HG03354 (cell line): ENCODE measurements at regions not wholly inside any gene's neighbourhood (a gene's known extent, or its start where the extent isn't known, plus 50 kb on each side); places are given as distances from the start of the nearest gene placed in this dataset.
"Not testable (repeated sequence)": the region's sequence is repeated elsewhere in the genome, so short reads cannot be mapped to it uniquely, and the experiment has no call there.

Experiments used
- ATAC-seq: cut with Tn5 transposase; IDR thresholded peaks from one replicate; pipeline ENCODE4 v1.9.1; 2021; ENCODE audit warnings: mild to moderate bottlenecking; ENCODE audit not compliant: unreplicated experiment, poor library complexity, severe bottlenecking

DNA sequence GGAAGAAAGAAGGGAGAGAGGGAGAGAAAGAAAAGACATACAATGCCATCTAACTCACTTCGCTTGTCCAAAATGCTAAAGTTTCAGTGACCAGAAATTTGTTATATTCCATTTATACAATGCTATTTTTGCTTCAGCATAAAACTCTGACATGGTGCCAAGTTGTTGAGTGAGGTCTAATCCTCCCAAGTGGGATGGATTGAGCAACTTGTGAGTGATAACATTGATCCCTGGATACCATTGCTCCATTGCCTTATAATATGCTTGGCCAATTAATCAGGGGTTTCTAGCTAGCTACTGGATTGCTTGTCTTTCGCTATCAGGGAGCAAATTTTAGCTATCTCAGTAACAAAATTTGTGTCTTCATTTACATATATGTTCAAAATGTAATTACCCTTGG lies 615.6 kb upstream of the DPPA4 start:
- ATAC-seq = no peak

DNA sequence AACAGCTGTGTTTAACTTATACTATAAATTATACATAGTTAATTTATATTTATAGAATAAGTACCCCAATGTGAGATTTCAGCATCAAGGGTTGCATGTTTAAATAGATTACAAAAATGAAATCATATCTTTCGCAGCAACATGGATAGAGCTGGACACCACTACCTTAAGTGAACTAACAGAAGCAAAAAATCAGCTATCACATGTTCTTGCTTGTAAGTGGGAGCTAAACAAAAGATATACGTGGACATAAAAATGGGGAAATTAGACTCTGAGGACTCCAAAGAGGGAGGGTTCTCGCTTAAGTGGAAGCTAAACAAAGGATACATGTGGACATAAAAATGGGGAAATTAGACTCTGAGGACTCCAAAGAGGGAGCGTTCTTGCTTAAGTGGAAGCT lies 626.5 kb upstream of the DPPA4 start:
- no peak for ATAC-seq

DNA sequence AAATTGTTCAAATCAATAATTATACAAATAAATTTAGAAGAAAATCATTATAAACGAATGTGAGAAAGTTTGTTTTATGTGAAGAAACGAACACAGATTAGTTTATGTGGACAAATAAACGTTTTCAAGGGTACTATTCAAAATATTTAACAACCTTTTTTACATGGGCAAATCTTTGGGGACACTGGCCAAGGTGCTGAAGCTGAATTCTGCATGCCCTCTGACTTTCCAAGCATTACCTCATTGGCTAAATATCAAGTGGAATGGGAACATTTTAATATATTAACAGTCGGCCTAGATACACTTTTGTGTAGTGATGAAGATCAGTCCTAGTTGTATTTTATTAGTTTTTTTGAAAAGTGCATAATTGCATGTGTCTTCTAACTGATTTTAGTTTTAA lies 636.4 kb upstream of the DPPA4 start:
- ATAC-seq = no peak

DNA sequence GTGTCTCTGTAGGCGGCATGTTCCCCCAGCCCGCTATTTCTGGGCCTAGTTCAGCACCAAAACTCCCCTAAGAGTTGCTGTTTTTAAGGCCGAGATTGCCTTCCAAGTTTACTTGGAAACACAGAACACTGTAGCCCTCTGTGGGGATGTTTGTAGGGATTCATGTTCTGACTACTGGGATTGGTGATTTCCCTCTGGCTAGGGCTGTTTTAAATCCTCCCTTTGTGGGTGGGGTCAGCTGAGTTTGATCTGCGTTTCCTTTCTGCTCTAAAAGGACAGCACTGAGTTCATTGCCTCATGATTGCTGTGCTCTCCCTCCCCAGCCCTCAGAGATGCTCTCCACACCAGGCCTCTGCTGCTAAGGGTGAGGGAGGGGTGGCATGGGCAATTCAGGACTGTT lies 640.6 kb upstream of the DPPA4 start:
- no peak for ATAC-seq

DNA sequence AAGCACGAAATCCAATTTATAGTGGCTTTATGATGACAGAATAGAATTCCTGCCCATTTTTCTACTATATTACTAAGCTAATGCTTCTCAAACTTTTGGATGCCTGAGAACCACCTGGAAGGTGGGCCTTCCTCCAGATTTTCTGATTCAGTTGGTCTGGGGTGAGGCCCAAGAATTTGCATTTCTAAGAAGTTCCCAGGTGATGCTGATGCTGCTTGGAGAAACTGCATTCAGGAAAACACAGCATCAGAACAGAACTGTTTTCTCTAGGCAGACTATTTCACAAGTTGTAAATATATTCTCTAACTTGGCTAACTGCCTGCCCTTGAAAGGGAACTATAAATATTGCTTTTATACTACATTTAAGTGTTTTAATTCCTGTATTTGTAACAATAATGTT lies 644.9 kb upstream of the DPPA4 start:
- ATAC-seq = no peak

DNA sequence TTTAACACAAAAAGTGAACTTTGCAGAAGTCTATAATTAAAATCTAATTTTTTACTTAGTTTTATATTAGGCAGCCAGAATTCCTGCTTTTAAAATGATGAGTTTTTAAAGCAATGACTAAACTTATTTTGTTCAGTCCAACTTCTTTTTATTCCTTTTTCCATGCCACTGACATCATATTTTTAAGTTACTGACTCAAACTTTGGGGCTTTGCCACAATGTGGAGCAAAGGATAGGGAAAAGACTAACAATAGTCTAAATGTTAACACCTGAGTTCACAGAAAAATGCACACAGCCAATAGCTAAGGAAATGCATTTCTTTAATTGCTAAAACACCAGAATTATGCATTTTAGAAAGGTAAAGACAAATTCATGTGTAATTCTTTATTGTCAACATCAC lies 647.6 kb upstream of the DPPA4 start:
- ATAC-seq = no peak

DNA sequence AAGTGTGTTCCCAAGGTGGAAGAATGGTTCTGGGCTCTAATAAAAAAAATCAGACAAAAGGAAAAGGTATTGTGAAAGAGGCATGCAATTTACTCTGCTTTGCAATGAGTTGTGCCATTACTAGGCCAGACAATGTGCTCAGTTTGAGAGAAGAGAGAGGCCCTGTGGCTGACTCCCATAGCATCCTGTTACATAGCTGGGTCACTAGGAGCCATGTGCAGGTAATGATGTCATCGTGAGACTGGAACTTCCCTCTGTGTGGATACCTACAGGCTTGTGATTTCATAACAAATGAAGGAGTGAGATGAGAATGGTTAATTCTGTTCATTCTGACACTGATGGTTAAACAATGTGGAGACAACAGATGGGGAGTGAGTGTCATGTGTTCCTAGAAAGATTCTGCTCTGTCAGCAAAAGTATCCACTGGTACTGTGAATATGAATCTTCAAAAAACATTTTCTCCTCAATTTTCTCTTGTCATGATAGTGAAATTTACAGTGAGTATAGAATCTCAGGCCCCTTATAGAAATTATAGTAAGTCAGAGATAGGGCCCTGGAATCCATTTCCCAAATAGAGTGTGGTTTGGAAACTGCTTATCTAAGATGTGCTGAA lies 648.7 kb upstream of the DPPA4 start:
- ATAC-seq = no peak

DNA sequence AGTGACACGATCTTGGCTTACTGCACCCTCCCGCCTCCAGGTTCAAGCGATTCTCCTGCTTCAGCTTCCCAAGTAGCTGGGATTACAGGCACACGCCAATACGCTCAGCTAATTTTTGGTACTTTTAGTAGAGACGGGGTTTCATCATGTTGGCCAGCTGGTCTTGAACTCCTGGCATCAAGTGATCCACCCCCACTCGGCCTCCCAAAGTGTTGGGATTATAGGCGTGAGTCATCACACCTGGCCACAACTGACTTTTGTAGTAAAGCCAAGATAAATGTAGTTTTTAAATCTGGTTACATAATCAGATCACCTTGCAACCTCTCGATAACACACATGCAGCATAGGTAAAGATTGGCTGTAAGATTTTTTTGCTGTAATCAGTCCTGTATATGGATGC lies 657.5 kb upstream of the DPPA4 start:
- ATAC-seq = no peak

DNA sequence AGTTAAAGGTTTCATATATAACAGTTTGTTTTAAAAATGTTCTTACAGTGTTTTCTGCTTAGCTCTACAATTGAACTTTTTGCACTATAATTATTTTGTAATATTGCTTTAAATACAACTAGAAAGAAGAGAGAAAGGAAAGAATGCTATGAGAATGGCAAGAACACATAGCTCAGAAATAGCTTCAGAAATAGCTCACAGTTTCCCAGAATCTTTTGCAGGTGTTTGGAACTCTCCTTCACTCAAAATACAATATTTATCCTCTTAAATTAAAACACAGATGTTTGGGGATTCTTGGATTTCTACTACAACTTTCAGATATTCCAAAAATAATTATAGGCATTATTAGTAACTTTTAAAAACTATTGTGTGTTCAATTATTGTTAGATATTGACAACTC lies 658.0 kb upstream of the DPPA4 start:
- no peak for ATAC-seq

DNA sequence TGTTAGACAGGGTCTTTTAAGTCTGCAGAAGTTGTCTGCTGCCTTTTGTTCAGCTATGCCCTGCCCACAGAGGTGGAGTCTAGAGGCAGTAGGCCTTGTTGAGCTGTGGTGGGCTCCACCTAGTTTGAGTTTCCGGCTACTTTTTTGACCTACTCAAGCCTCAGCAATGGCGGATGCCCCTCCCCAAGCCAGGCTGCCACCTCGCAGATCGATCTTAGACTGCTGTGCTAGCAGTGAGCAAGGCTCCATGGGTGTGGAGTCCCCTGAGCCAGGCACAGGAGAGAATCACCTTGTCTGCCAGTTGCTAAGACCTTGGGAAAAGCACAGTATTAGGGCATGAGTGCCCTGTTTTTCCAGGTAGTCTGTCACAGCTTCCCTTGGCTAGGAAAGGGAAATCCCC lies 664.6 kb upstream of the DPPA4 start:
- ATAC-seq = not testable (repeated sequence)

DNA sequence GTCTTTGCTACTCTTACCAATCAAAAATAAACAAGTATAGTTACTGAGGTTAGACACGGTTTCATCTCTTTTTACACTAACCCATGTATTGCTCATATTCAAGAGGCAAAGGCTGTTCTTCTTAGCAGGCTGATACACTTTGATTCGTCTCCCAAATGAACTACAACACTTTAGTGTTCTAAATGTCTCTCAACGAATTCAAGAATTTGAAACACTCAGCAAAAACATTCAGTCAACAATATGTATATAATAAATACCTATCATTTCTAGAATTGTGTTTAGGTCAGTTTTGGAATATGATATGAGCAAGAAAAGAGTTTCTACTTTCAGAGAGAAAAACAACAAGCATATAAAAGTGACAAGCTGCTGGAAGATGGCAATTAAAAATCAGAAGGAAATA lies 669.6 kb upstream of the DPPA4 start:
- no peak for ATAC-seq

DNA sequence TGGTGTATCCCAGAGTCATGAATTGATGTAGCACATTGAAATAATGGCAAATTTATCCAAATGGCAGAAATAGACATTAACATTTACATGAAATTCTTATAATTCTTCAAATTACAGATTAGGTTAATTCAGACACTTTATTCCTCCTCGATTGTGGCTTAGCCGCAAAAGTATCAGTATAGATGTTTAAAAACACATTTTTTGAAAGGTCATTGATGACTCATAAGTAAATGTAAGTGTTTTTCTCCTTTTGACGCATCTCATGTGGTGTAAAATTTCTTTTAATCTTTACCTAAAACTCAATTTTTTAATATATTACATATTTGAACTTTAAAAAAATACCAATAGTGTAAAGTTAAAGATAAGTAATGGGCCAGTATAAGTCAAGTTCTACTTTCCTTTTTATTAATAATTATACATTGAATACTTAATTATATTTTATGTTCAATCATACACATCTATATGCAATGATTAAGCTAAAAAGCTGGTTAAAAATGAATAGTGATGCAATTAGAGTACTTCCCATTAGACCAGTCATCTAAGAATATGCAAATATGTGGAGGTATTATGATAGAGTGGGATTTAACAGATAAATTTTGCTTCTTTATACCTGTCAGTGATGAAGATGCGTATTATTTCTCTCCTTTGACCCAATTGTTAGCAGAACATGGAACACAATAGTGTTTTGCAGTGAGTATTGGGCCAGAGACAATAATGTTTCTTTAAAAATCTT lies 678.1 kb upstream of the DPPA4 start:
- ATAC-seq = no peak

DNA sequence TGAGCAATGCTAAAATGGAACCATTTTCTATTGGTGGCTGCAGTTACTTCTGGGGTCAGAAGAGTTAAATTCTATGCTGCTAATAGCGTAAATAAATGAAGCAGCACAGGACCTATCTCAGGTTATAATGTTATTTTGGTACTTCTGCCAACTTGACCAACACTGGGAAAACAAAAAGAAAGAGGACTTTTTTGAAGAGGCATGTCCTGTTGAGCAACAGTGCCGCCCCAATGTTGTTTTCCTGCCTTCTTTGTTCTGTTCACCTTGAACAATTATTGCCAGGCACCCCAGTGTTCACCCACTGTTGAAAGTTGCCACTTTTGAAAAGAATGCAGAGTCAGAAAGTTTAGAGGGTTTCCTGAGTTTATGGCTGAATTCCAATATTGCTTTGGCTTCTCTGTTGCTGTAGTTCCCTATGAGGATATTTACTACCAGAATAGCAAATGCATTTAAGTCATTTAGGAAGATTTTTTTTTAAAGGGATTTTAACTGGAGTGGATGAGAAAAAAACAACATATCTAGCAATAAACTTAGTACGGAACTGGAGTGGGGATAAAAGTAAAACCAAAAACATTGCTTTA lies 679.0 kb upstream of the DPPA4 start:
- ATAC-seq = no peak

DNA sequence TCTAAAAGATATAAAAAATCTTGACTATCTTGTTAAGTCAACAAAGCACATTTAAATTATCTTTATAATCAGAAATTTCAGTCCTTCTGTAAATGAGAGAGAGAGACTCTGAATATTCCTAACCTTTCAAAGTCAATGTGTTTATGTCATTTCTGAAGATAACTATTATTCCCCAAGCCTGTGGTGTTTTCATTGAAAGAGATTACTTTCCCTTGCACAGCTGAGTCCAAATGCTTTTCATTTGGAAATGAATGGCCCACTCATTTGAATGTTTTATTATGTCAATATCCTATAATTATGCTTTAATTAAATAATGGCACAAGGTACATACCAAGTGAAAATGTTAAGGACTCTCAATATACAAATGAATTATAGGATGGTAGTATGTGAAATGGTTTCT lies 680.0 kb upstream of the DPPA4 start:
- ATAC-seq = no peak

DNA sequence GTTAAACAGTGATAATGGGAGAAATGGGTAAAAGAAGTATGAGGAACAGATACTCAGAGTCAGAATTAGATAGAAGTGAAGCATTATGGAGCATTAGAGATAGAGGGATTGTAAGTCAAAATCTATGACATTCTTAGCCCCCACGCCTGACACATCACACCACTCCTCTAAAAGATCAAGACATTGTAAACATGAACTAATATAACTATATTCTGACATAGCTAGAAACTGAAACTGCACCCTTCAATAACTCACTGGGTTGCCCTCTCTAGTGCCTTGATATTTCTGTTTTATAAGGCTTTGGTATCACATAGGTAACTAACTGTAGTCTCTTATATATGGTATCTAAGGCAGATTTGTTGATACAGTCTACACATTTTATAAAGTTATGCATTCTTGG lies 684.3 kb upstream of the DPPA4 start:
- no peak for ATAC-seq

DNA sequence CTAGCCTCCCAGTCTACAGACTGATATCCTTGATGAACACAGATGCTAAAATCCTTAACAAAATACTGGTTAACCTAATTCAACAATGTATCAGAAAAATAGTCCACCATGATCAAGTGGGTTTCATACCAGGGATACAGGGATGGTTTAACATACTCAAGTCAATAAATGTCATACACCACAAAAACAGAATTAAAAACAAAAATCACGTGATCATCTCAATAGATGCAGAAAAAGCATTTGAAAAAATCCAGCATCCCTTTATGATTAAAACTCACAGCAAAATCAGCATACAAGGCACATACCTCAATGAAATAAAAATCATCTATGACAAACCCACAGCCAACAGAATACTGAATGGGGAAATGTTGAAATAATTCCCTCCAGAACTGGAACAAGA lies 685.7 kb upstream of the DPPA4 start:
- ATAC-seq = not testable (repeated sequence)

DNA sequence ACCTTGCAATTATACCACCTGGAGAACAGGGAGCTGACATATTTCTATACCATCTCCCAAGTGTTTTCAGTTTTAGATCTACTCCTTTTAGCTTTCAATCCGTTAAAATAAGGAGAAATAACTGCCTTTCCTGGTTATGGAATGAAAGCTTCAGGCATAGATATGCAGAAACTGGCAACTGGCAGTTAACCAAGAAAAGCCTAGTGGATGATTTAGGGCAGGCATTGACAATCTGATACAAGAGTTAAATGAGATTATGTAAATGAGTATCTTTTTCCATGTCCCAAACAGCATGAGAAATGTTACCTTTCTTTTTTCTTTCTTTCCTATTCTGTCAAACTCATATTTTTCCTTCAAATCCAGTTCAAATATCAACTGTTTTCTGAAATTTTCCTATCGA lies 689.1 kb upstream of the DPPA4 start:
- ATAC-seq = no peak

DNA sequence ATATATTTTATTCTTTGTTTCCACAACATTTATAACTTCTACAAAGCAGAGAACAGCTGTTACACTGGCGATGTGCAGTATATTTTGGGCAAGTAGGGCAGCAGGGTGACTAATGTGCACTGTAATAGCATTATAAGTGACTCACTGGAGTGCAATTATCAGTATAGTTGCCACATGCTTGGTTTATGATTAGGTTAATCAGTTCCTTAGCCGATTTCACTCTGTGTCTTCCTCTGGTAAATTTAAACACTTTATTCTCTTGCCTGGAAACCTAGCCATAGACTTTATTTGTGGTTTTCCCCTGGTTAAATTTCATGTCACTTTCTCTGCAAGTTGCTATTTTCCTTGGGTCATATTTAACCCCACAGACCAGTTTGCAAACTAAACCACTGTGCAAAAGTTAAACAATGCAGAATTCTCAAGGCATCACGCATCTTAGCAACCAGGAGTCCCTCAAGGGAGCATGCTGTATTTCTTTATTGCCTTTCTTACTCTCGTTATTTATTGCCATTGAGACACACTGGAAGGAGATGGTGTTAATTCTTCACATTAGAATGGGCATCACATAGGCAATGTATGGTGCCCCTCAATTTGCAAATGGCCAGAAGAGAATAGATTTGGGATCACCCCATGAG lies 690.2 kb upstream of the DPPA4 start:
- no peak for ATAC-seq

DNA sequence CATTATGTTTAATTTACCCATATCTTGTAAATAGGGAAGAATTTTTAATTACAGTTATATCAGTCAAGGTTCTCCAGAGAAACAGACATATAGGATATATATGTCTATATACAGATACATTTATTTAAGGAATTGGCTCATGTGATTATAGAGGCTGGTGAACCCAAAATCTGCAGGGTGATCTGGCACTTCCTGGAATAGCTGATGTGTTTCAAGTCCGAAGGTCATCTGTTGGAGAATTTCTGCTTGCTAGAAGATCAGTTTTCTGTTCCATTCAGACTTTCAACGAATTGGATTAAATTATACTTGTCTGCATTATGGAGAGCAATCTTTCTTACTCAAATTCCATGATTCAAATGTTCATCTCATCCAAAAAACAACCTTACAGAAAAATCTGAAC lies 694.6 kb upstream of the DPPA4 start:
- ATAC-seq = no peak

DNA sequence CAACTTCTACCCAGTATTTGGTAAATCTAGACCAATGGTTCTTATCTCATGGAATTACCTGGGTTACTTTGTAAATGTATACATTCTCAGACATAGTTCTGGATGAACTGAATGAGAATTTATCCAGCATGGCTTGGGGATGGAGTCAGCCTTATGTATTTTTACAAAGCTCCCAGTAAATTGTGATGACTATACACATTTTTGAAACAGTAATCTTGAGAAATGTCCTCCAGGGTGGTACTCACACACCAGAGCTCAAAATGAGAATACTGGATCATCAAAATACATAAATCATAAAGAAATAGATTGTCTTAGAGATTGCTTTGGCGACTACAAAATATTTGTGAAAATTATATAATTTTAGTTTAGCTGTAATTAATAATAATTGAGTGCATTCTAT lies 722.1 kb upstream of the DPPA4 start:
- no peak for ATAC-seq

DNA sequence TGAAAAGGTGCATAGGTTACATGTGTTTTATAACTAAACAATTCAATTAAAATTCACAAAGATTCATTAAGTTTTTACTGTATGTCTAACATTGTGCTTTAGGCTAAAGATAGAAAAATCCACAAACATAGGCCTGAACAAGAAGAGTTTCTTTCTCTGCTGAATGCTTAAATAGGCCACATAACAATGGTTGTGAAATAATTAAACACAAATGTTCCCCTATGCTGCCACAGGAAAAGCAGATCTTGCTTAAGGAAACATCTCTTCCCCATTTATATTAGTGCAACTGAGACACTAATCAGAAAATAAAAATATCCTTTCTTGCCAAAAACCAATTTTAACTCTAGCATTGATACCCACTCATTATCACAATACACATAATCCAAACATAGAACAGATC lies 725.4 kb upstream of the DPPA4 start:
- ATAC-seq = no peak
